Hepatocyte (in vitro differentiated cells): ENCODE measurements at regions not wholly inside any gene's neighbourhood (a gene's known extent, or its start where the extent isn't known, plus 50 kb on each side); places are given as distances from the start of the nearest gene placed in this dataset.

Experiments
- CTCF ChIP-seq: fragments of 200-600 bp; sonication (generic); IDR thresholded peaks from 2 replicates; pipeline ENCODE4 v1.5.1; 2016; ENCODE audit warnings: antibody characterized with exemption, mild to moderate bottlenecking; ENCODE audit not compliant: poor library complexity
- EZH2 ChIP-seq: fragments of 200-600 bp; sonication (generic); IDR thresholded peaks from 2 replicates; pipeline ENCODE4 v1.6.1; 2016; ENCODE audit warnings: antibody characterized with exemption, mild to moderate bottlenecking, borderline replicate concordance
- EZH2phosphoT487 ChIP-seq: fragments of 200-600 bp; sonication (generic); IDR thresholded peaks from one replicate; pipeline ENCODE4 v1.6.1; 2018; ENCODE audit warnings: antibody characterized with exemption, mild to moderate bottlenecking, low read depth, moderate library complexity; ENCODE audit not compliant: unreplicated experiment, severe bottlenecking

GRCh38 chr1:38781872-38782617 lies 77.5 kb downstream of the RRAGC start:
- TF ChIP-seq EZH2 (no peak), CTCF (no peak), EZH2phosphoT487 (no peak)
